Uterus (tissue), 3 donors: ENCODE measurements at regions not wholly inside any gene's neighbourhood (a gene's known extent, or its start where the extent isn't known, plus 50 kb on each side); places are given as distances from the start of the nearest gene placed in this dataset.

Experiments
- DNase-seq, 2 donors: peaks; one replicate each; pipeline ENCODE4 v3.0.0-alpha.2; 2019 to 2020
- H3K27ac ChIP-seq, 2 donors: fragments of 200-600 bp; sonication (generic); 1 replicate in 1 of 2; 2 replicates in 1 of 2; pipeline ENCODE4 v1.5.1; 2016 to 2018
- H3K27me3 ChIP-seq, 2 donors: fragments of 200-600 bp; sonication (generic); one replicate each; pipeline ENCODE4 v1.5.1; 2018 to 2019; ENCODE audit warnings: control low read depth in 1 of 2
- H3K36me3 ChIP-seq, 2 donors: fragments of 200-600 bp; sonication (generic); one replicate each; pipeline ENCODE4 v1.5.1; 2019; ENCODE audit warnings: control low read depth in 1 of 2
- H3K4me1 ChIP-seq, 2 donors: fragments of 200-600 bp; sonication (generic); one replicate each; pipeline ENCODE4 v1.5.1; 2018 to 2019; ENCODE audit warnings: control low read depth in 1 of 2
- H3K4me3 ChIP-seq, 2 donors: fragments of 200-600 bp; sonication (generic); 1 replicate in 1 of 2; 2 replicates in 1 of 2; pipeline ENCODE4 v1.5.1; 2018 to 2019; ENCODE audit warnings: mild to moderate bottlenecking in 1 of 2
- H3K9me3 ChIP-seq, 2 donors: fragments of 200-600 bp; sonication (generic); one replicate each; pipeline ENCODE4 v1.5.1; 2019; ENCODE audit warnings: control low read depth in 1 of 2
- POLR2A ChIP-seq, 2 donors: fragments of 450-650 bp; IDR thresholded peaks; one replicate each; pipeline ENCODE4 v1.6.1; 2016; ENCODE audit warnings: antibody characterized with exemption in 2 of 2, mild to moderate bottlenecking in 1 of 2, moderate library complexity in 1 of 2
- intact Hi-C: fragments of 100-400 bp; cut with DNase I; formaldehyde crosslinking; loops from one replicate; pipeline ENCODE4 v1.15.1; 2023; ENCODE audit warnings: low total_unique reads
- TF ChIP-seq, protein P1 (sequence below), 4 experiments: fragments of 200-600 bp in 2 of 4; fragments of 450-650 bp in 2 of 4; sonication (generic) in 2 of 4; IDR thresholded peaks; one replicate each; pipeline ENCODE4 v1.5.1; 2016 to 2019; ENCODE audit warnings: antibody characterized with exemption in 4 of 4, mild to moderate bottlenecking in 2 of 4, moderate library complexity in 1 of 4
- donor health status: DM: yes; HTN: yes; CAD: no.

DNA sequence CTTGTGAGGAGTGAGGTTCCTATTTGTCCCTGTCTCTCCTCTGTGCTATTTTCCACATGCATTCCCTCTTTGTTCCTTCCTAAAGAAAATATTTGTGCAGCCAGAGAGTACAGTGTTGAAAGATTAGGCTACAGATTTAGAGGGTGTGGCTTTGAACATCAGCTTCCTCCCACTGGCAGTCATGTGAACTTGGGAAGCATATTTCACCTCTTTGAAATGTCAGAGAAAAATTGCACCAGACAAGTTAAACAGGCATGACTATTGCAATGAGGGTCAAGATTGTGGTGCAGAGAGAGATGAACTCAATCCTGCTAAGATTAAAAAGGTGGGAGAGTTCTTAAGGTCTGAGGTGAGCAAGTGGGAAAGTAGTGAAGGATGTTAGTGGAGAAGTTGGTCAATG is 641.0 kb downstream of the DNAH5 start:
- intact Hi-C loops: no loop called here
- no peak overlapping the region for H3K27ac ChIP-seq
- no peak overlapping the region for H3K4me3 ChIP-seq
- DNase-seq: no peak
- no peaks in the 10 kb centered on the region for H3K4me1 ChIP-seq
- TF ChIP-seq, protein P1, sequence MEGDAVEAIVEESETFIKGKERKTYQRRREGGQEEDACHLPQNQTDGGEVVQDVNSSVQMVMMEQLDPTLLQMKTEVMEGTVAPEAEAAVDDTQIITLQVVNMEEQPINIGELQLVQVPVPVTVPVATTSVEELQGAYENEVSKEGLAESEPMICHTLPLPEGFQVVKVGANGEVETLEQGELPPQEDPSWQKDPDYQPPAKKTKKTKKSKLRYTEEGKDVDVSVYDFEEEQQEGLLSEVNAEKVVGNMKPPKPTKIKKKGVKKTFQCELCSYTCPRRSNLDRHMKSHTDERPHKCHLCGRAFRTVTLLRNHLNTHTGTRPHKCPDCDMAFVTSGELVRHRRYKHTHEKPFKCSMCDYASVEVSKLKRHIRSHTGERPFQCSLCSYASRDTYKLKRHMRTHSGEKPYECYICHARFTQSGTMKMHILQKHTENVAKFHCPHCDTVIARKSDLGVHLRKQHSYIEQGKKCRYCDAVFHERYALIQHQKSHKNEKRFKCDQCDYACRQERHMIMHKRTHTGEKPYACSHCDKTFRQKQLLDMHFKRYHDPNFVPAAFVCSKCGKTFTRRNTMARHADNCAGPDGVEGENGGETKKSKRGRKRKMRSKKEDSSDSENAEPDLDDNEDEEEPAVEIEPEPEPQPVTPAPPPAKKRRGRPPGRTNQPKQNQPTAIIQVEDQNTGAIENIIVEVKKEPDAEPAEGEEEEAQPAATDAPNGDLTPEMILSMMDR (IDR thresholded peaks at IDR 0.05): no peak
- no peak for TF ChIP-seq POLR2A (IDR thresholded peaks at IDR 0.05)
- no peaks in the 10 kb centered on the region for H3K9me3 ChIP-seq
- H3K36me3 ChIP-seq: no peaks in the 10 kb centered on the region
- no peaks in the 10 kb centered on the region for H3K27me3 ChIP-seq

DNA sequence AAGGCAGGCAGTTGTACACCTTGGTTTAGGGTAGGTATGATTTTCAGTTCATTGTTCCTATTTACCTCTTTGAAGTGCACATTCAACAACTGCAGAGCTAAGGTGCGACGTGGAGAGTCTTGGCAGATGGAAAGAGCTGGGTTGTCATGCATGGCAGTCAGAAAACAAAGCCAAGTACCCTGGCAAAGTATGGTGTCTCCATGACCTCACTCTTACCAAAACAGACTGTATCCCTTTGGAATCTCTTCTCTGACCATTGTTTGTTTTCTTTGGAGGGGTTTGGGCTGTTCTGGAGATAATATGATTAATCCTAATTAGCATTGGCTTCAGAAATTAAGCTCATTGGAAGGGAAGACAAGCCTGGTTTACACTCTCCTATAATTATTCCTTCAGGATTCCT is 665.7 kb downstream of the DNAH5 start:
- intact Hi-C loops: no loop called here
- Histone ChIP-seq H3K27me3 (no peaks in the 10 kb centered on the region), H3K4me1 (no peaks in the 10 kb centered on the region), H3K9me3 (no peaks in the 10 kb centered on the region), H3K36me3 (no peaks in the 10 kb centered on the region), H3K4me3 (no peak overlapping the region), H3K27ac (no peak overlapping the region)
- TF ChIP-seq POLR2A (IDR thresholded peaks at IDR 0.05): no peak
- TF ChIP-seq, protein P1 (IDR thresholded peaks at IDR 0.05): no peak
- no peak for DNase-seq

DNA sequence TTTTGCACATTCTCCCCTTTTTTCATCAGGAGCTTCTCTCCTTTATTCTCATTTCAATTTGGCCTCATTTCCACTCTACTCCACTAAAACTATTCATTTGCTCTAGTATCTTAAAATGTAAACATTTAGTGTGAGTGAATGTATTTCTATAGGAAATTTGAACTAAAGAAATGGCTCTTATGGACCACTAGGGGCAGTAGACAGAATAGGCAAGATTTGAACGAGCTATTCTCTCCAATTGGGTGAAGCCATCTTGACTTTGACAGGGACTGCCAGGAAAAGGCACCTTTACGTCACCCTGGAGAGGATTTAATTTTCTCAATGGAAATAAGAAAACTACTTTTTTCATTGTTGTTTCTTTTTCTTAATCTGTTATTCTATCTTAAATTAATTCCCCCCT is 666.3 kb downstream of the DNAH5 start:
- Histone ChIP-seq H3K27ac (no peak overlapping the region), H3K27me3 (no peaks in the 10 kb centered on the region), H3K36me3 (no peaks in the 10 kb centered on the region), H3K4me3 (no peak overlapping the region), H3K9me3 (no peaks in the 10 kb centered on the region), H3K4me1 (no peaks in the 10 kb centered on the region)
- intact Hi-C loops: no loop called here
- no peak for TF ChIP-seq POLR2A (IDR thresholded peaks at IDR 0.05)
- TF ChIP-seq, protein P1 (IDR thresholded peaks at IDR 0.05): no peak
- no peak for DNase-seq

DNA sequence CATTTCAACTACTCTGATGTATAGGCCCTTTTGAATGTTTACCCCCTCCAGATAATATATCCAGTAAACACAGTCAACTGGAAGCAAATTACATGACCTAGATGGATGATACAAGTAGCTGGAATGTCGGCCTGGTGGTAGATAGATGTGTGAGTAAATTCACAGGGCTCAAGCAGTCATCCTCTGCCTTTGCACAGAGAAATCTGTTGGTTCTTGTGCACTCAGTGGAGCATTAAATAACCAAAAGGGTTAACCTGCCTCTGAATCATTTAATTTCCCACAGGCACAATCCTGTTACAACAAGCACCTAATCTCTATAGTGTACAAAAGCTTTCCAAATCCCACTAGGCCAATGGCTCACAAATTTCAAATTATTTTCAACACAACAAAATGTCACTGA is 668.3 kb downstream of the DNAH5 start:
- Histone ChIP-seq H3K27me3 (no peaks in the 10 kb centered on the region), H3K4me3 (no peak overlapping the region), H3K4me1 (no peaks in the 10 kb centered on the region), H3K9me3 (no peaks in the 10 kb centered on the region), H3K36me3 (no peaks in the 10 kb centered on the region), H3K27ac (no peak overlapping the region)
- intact Hi-C loops: no loop called here
- TF ChIP-seq, protein P1 (IDR thresholded peaks at IDR 0.05): no peak
- TF ChIP-seq POLR2A (IDR thresholded peaks at IDR 0.05): no peak
- no peak for DNase-seq

DNA sequence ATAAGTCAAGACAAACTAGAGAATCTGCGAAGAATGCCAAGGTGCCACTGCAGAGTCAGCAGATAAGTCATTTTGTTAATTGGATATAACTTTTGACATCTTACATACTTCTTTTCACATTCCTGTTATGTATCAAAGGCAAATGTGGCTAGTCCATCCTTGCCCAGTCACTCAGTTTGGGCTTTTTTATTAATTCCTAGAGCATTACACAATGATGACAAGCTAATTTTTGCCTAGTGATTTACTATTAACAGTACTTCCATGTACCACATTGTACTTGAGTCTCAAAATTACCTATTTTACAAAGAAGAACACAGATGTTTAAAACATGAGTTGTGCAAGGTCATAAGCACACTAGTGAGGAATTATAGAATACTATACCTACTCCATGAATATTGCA is 680.8 kb downstream of the DNAH5 start:
- Histone ChIP-seq H3K9me3 (no peaks in the 10 kb centered on the region), H3K27ac (no peak overlapping the region), H3K4me3 (no peak overlapping the region), H3K4me1 (no peaks in the 10 kb centered on the region), H3K27me3 (no peaks in the 10 kb centered on the region), H3K36me3 (no peaks in the 10 kb centered on the region)
- TF ChIP-seq POLR2A (IDR thresholded peaks at IDR 0.05): no peak
- TF ChIP-seq, protein P1 (IDR thresholded peaks at IDR 0.05): no peak
- DNase-seq: no peak
- intact Hi-C loops: no loop called here
